ENCODE measurements at regions not wholly inside any gene's neighbourhood (a gene's known extent, or its start where the extent isn't known, plus 50 kb on each side); places are given as distances from the start of the nearest gene placed in this dataset.

- peak; percentile 86 for DNase-seq (ENCODE audit: low read depth)
- TF ChIP-seq, protein P1, sequence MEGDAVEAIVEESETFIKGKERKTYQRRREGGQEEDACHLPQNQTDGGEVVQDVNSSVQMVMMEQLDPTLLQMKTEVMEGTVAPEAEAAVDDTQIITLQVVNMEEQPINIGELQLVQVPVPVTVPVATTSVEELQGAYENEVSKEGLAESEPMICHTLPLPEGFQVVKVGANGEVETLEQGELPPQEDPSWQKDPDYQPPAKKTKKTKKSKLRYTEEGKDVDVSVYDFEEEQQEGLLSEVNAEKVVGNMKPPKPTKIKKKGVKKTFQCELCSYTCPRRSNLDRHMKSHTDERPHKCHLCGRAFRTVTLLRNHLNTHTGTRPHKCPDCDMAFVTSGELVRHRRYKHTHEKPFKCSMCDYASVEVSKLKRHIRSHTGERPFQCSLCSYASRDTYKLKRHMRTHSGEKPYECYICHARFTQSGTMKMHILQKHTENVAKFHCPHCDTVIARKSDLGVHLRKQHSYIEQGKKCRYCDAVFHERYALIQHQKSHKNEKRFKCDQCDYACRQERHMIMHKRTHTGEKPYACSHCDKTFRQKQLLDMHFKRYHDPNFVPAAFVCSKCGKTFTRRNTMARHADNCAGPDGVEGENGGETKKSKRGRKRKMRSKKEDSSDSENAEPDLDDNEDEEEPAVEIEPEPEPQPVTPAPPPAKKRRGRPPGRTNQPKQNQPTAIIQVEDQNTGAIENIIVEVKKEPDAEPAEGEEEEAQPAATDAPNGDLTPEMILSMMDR (IDR thresholded peaks at IDR 0.05; ENCODE audit: insufficient read depth, low read depth, low read length, missing control alignments) = no peak
- no peak overlapping the region for H3K4me3 ChIP-seq (ENCODE audit: low read length)
Observed at GRCh38 chr2:128422571-128422970, 103.9 kb upstream of the HS6ST1 start.

DNA sequence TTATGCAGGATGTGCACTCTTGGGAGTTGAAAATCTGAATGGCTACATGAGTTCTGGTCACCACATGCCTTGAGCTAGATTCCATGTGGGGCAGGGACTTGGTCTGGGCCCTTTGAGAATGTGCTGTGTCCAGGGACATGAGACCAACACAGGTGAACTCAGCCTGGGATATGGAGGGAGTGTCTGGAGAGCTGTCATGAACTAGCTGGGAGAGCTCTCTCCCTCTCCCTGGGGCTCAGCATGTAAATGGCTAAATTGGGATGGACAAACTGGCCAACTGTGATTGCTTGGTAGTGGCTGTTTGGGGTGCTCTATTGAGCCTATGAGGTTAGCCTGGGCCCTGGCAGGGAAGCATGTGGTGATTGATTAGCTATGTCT lies 105.1 kb upstream of the HS6ST1 start:
- DNase-seq (ENCODE audit: low read depth) = no peak
- H3K4me3 ChIP-seq (ENCODE audit: low read length) = no peak overlapping the region
- TF ChIP-seq, protein P1 (IDR thresholded peaks at IDR 0.05; ENCODE audit: insufficient read depth, low read depth, low read length, missing control alignments) = no peak

- no peak overlapping the region for H3K4me3 ChIP-seq (ENCODE audit: low read length)
- DNase-seq (ENCODE audit: low read depth) = no peak
- TF ChIP-seq, protein P1 (IDR thresholded peaks at IDR 0.05; ENCODE audit: insufficient read depth, low read depth, low read length, missing control alignments) = no peak
Observed at GRCh38 chr2:128424406-128425171, 105.9 kb upstream of the HS6ST1 start.

- H3K4me3 ChIP-seq (ENCODE audit: low read length) = no peak overlapping the region
- no peak for DNase-seq (ENCODE audit: low read depth)
- TF ChIP-seq, protein P1 (IDR thresholded peaks at IDR 0.05; ENCODE audit: insufficient read depth, low read depth, low read length, missing control alignments) = no peak
Observed at GRCh38 chr2:128425216-128425615, 106.5 kb upstream of the HS6ST1 start.

GRCh38 chr2:128425731-128426620 lies 107.3 kb upstream of the HS6ST1 start:
- TF ChIP-seq, protein P1 (IDR thresholded peaks at IDR 0.05; ENCODE audit: insufficient read depth, low read depth, low read length, missing control alignments) = no peak
- DNase-seq (ENCODE audit: low read depth) = peak; percentile 15

GRCh38 chr2:128427413-128427755 lies 108.7 kb upstream of the HS6ST1 start:
- TF ChIP-seq, protein P1 (IDR thresholded peaks at IDR 0.05; ENCODE audit: insufficient read depth, low read depth, low read length, missing control alignments) = no peak
- no peak for DNase-seq (ENCODE audit: low read depth)
- no peak overlapping the region for H3K4me3 ChIP-seq (ENCODE audit: low read length)

More at GRCh38 chr2:128425731-128426620, 107.3 kb upstream of the HS6ST1 start:
- no peak overlapping the region for H3K4me3 ChIP-seq (ENCODE audit: low read length)

Data from epithelial cell of esophagus (primary cell).